Activated CD4-positive, alpha-beta T cell treated with anti-CD3 and anti-CD28 coated beads, Interleukin-2, amount 10 ng/mL, durations not matched to agents 7 days and 5 days (primary cell): ENCODE measurements at regions not wholly inside any gene's neighbourhood (a gene's known extent, or its start where the extent isn't known, plus 50 kb on each side); places are given as distances from the start of the nearest gene placed in this dataset.

Experiments used
- CTCF ChIA-PET: fragments of 350-600 bp; sonication (Branson Sonifier 250); formaldehyde crosslinking; loops from one replicate; lab custom pipeline; 2021; ENCODE audit warnings: antibody characterized with exemption; lab: Charles Lee
- POLR2A ChIA-PET: fragments of 350-600 bp; sonication (Branson Sonifier 250); formaldehyde crosslinking; loops from one replicate; lab custom pipeline; 2021; ENCODE audit warnings: antibody characterized with exemption; lab: Charles Lee
- DNase-seq: peaks from one replicate; pipeline ENCODE4 v3.0.0-alpha.2; 2020
- H3K27ac Mint-ChIP-seq: one replicate; pipeline ENCODE4 v1.8.0; 2021; ENCODE audit warnings: mild to moderate bottlenecking, moderate library complexity, mixed read lengths
- H3K27me3 Mint-ChIP-seq: one replicate; pipeline ENCODE4 v1.8.0; 2021; ENCODE audit warnings: mixed read lengths
- H3K36me3 Mint-ChIP-seq: one replicate; pipeline ENCODE4 v1.8.0; 2021; ENCODE audit warnings: low read depth, mixed read lengths
- H3K4me1 Mint-ChIP-seq: one replicate; pipeline ENCODE4 v1.8.0; 2021; ENCODE audit warnings: mixed read lengths
- H3K4me3 Mint-ChIP-seq: one replicate; pipeline ENCODE4 v1.8.0; 2021; ENCODE audit warnings: mild to moderate bottlenecking, moderate library complexity, mixed read lengths
- H3K9me3 Mint-ChIP-seq: one replicate; pipeline ENCODE4 v1.8.0; 2021; ENCODE audit warnings: mixed read lengths

DNA sequence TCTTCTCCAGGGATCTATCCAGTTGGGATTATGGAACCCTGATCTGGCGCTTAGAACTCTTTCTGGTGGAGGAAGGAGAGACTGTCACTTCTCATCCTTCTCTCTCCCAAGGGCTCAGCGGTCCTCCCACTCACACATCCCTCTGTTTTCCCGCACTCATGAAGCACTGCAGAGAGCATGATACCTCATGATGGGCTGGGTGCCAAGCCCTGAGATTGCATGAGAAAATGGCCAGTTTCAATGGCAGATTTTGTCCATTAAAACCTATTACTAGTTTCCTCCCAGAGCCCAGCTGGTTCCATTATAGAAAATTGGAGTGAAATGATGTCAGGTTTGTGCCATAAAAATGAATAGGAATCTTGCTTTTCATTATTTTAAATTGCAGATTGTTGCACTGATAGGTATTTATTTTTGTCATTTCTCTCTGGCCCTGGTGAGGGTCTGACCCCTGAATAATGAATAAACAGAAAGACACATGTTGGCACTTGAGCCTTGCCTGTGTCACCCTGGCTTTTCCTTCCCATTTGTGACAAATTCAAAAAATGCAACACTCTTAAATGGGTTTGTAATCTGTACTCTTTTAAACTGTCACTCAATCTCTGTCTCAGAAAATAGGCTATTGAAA lies 1151.1 kb downstream of the TYW1 start:
- Mint-ChIP-seq H3K9me3 (peaks cover 33% of the 10 kb centered on the region), H3K27ac (no peak overlapping the region), H3K27me3 (no peaks in the 10 kb centered on the region), H3K4me1 (no peaks in the 10 kb centered on the region), H3K36me3 (no peaks in the 10 kb centered on the region), H3K4me3 (no peak overlapping the region)
- ChIA-PET POLR2A (no interaction called here), CTCF (no interaction called here)
- no peak for DNase-seq

DNA sequence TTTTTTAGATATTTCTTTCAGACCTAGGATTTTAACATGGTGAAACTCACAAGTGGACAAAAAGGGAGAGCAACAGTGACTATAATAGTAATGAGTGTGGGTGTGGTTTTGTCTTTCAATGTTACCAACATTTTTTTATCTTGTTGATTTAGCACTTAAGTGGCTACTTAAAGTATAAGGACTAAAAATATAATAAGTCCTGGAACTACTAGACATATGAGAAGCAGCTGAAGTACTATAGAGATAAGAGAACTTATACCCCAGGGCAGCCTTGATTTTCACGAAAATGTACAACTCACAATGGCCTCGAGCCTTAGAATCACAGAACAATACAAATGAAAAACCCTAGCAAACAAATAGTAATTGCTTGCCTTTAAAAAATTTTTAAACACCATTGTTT lies 1151.8 kb downstream of the TYW1 start:
- POLR2A ChIA-PET = no interaction called here

DNA sequence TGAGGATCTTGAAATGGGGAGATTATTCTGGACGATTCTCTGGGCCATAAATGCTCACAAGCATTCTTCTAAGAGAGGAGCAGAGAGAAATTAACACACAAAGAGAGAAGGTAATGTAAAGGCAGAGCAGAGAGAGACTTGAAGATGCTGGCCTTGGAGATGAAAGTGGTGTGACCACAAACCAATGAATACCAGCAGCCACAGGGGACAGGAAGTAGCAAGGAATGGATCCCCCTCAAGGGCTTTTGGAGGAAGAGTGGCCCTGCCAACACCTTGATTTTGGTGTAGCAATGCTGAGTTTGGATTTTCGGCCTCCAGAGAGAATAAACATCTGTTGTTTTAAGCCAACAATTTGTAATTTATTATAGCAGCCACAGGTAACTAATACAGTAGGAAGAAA lies 1155.6 kb downstream of the TYW1 start:
- Mint-ChIP-seq H3K4me1 (no peaks in the 10 kb centered on the region), H3K27ac (no peak overlapping the region), H3K4me3 (no peak overlapping the region), H3K27me3 (no peaks in the 10 kb centered on the region), H3K9me3 (peaks cover 10% of the 10 kb centered on the region), H3K36me3 (no peaks in the 10 kb centered on the region)
- ChIA-PET CTCF (no interaction called here), POLR2A (no interaction called here)
- no peak for DNase-seq

More for the DNA sequence above, 1151.8 kb downstream of the TYW1 start:
- CTCF ChIA-PET = no interaction called here
- H3K4me3 Mint-ChIP-seq = no peak overlapping the region
- no peaks in the 10 kb centered on the region for H3K4me1 Mint-ChIP-seq
- H3K27ac Mint-ChIP-seq = no peak overlapping the region
- DNase-seq = no peak
- H3K27me3 Mint-ChIP-seq = no peaks in the 10 kb centered on the region
- H3K36me3 Mint-ChIP-seq = no peaks in the 10 kb centered on the region
- H3K9me3 Mint-ChIP-seq = peaks cover 27% of the 10 kb centered on the region

DNA sequence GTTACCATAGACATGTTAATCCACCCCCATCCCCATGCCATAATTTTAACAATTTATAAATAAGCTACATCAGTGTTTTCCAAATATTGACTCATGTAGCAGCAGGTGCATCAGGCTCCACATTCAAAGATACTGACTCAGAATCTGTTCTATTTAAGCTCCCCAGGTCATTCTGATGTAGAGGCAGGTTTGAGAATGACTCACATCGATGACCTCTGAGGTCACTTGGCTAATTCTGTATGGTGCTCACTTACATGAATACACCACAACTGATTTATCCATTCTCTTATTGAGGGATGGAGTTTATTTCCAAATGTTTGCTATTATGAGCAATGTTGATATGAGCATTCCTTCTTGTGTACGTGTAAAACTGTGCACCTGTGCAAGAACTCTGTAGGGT lies 1159.0 kb downstream of the TYW1 start:
- H3K27me3 Mint-ChIP-seq = no peaks in the 10 kb centered on the region
- no peak for DNase-seq
- H3K4me1 Mint-ChIP-seq = no peaks in the 10 kb centered on the region
- CTCF ChIA-PET = no interaction called here
- H3K36me3 Mint-ChIP-seq = no peaks in the 10 kb centered on the region
- POLR2A ChIA-PET = no interaction called here
- H3K27ac Mint-ChIP-seq = no peak overlapping the region
- H3K9me3 Mint-ChIP-seq = peaks cover 10% of the 10 kb centered on the region
- H3K4me3 Mint-ChIP-seq = no peak overlapping the region

GRCh38 chr7:68158686-68159295 lies 1162.2 kb downstream of the TYW1 start:
- POLR2A ChIA-PET = no interaction called here
- H3K27me3 Mint-ChIP-seq = no peaks in the 10 kb centered on the region
- H3K27ac Mint-ChIP-seq = no peak overlapping the region
- H3K36me3 Mint-ChIP-seq = no peaks in the 10 kb centered on the region
- H3K4me3 Mint-ChIP-seq = no peak overlapping the region
- H3K4me1 Mint-ChIP-seq = no peaks in the 10 kb centered on the region
- no peak for DNase-seq
- CTCF ChIA-PET = no interaction called here
- peaks cover 11% of the 10 kb centered on the region for H3K9me3 Mint-ChIP-seq

DNA sequence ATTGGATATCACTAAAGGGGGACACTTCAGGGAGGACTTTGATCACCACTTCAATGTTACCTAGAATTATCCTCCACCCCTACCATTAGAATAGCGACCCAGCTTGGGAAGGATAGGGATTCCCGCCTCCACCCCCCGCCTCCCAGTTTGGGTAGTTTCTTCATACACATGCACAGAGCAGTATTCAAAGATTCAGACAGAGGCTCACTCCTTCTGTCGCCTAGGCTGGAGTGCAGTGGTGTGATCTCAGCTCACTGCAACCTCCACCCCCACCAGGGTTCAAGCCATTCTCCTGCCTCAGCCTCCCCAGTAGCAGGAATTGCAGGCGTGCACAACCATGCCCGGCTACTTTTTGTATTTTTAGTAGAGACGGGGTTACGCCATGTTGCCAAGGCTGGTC lies 1166.1 kb downstream of the TYW1 start:
- no peak for DNase-seq
- no peaks in the 10 kb centered on the region for H3K36me3 Mint-ChIP-seq
- no peak overlapping the region for H3K4me3 Mint-ChIP-seq
- no peak overlapping the region for H3K27ac Mint-ChIP-seq
- H3K9me3 Mint-ChIP-seq = peaks cover 17% of the 10 kb centered on the region
- H3K27me3 Mint-ChIP-seq = no peaks in the 10 kb centered on the region
- CTCF ChIA-PET = no interaction called here
- POLR2A ChIA-PET = no interaction called here
- H3K4me1 Mint-ChIP-seq = no peaks in the 10 kb centered on the region

- ChIA-PET CTCF (no interaction called here), POLR2A (no interaction called here)
- Mint-ChIP-seq H3K4me3 (no peak overlapping the region), H3K27ac (no peak overlapping the region), H3K36me3 (no peaks in the 10 kb centered on the region), H3K4me1 (no peaks in the 10 kb centered on the region), H3K27me3 (no peaks in the 10 kb centered on the region), H3K9me3 (peaks cover 12% of the 10 kb centered on the region)
- no peak for DNase-seq
Measured at GRCh38 chr7:68166525-68166924, 1169.9 kb downstream of the TYW1 start.

GRCh38 chr7:68173513-68173912 lies 1176.9 kb downstream of the TYW1 start:
- no peak overlapping the region for H3K4me3 Mint-ChIP-seq
- H3K27ac Mint-ChIP-seq = no peak overlapping the region
- no peaks in the 10 kb centered on the region for H3K27me3 Mint-ChIP-seq
- H3K9me3 Mint-ChIP-seq = peaks cover 9% of the 10 kb centered on the region
- POLR2A ChIA-PET = no interaction called here
- DNase-seq = no peak
- H3K36me3 Mint-ChIP-seq = no peaks in the 10 kb centered on the region
- no peaks in the 10 kb centered on the region for H3K4me1 Mint-ChIP-seq
- CTCF ChIA-PET = no interaction called here

GRCh38 chr7:68176974-68177373 lies 1180.3 kb downstream of the TYW1 start:
- POLR2A ChIA-PET = no interaction called here
- peaks cover 20% of the 10 kb centered on the region for H3K9me3 Mint-ChIP-seq
- no peaks in the 10 kb centered on the region for H3K36me3 Mint-ChIP-seq
- no peak overlapping the region for H3K4me3 Mint-ChIP-seq
- CTCF ChIA-PET = interaction anchor here (0.5 to 0.6 kb wide), 2 partner anchors 65 to 834 kb away, joined by 3 to 4 read pairs; no protein-coding TSS in a partner anchor
- H3K4me1 Mint-ChIP-seq = no peaks in the 10 kb centered on the region
- no peak for DNase-seq
- H3K27ac Mint-ChIP-seq = no peak overlapping the region
- H3K27me3 Mint-ChIP-seq = no peaks in the 10 kb centered on the region

DNA sequence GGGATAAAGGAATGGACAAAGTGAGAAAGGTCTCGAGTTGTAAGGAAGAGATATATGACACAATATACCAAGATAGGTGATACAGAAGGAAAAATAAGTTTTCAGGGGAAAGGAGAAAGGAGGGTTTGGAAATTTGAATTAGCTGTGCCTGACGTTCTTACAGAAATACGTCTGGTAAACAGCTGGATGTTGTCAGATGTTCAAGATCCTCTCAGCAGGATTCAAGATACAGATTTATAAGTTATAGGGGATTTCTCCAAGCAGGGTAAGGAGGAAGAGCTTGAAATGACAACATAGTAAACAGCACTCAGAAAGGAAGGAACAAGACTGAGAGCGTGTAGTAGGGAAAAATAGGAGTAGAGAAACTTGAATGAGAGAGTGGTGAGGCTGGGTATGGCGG lies 1184.1 kb downstream of the TYW1 start:
- H3K9me3 Mint-ChIP-seq = peaks cover 28% of the 10 kb centered on the region
- DNase-seq = no peak
- no peak overlapping the region for H3K27ac Mint-ChIP-seq
- no peaks in the 10 kb centered on the region for H3K4me1 Mint-ChIP-seq
- POLR2A ChIA-PET = no interaction called here
- no peaks in the 10 kb centered on the region for H3K27me3 Mint-ChIP-seq
- no peaks in the 10 kb centered on the region for H3K36me3 Mint-ChIP-seq
- no peak overlapping the region for H3K4me3 Mint-ChIP-seq
- CTCF ChIA-PET = no interaction called here

DNA sequence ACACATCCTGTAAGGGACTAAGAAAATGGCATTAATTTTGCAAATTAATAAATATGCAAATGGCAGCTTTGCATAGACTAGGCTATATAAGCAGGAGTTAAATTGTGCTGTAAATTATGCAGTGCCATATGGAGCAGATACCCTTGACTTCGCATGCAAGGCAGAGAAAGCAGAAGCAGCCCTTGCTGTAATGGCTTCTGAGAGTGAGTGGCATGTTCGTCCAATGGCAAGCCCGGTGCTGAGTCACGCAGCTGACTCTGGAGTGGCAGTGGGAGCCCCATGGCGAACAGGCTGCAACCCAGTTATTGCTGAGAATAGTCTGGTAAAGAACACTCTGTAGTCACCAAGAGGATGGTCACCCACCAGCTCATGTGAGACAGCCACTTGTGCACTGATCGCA lies 1186.5 kb downstream of the TYW1 start:
- Mint-ChIP-seq H3K27me3 (no peaks in the 10 kb centered on the region), H3K4me3 (no peak overlapping the region), H3K9me3 (peaks cover 32% of the 10 kb centered on the region), H3K4me1 (no peaks in the 10 kb centered on the region), H3K27ac (no peak overlapping the region), H3K36me3 (no peaks in the 10 kb centered on the region)
- no peak for DNase-seq
- ChIA-PET CTCF (no interaction called here), POLR2A (no interaction called here)

- Mint-ChIP-seq H3K27ac (no peak overlapping the region), H3K4me3 (no peak overlapping the region), H3K9me3 (peaks cover 26% of the 10 kb centered on the region), H3K27me3 (no peaks in the 10 kb centered on the region), H3K36me3 (no peaks in the 10 kb centered on the region), H3K4me1 (no peaks in the 10 kb centered on the region)
- DNase-seq = no peak
- ChIA-PET POLR2A (no interaction called here), CTCF (interaction anchor here (0.6 kb wide), 2 partner anchors 166 to 732 kb away, joined by 3 read pairs; no protein-coding TSS in a partner anchor)
Measured at GRCh38 chr7:68185631-68186456, 1189.2 kb downstream of the TYW1 start.

GRCh38 chr7:68187532-68187931 lies 1190.9 kb downstream of the TYW1 start:
- no peaks in the 10 kb centered on the region for H3K27me3 Mint-ChIP-seq
- no peaks in the 10 kb centered on the region for H3K4me1 Mint-ChIP-seq
- ChIA-PET CTCF (no interaction called here), POLR2A (no interaction called here)
- no peak for DNase-seq
- no peaks in the 10 kb centered on the region for H3K36me3 Mint-ChIP-seq
- H3K4me3 Mint-ChIP-seq = no peak overlapping the region
- no peak overlapping the region for H3K27ac Mint-ChIP-seq
- H3K9me3 Mint-ChIP-seq = peaks cover 20% of the 10 kb centered on the region
